Heart right ventricle (tissue), 16 donors: ENCODE measurements at regions not wholly inside any gene's neighbourhood (a gene's known extent, or its start where the extent isn't known, plus 50 kb on each side); places are given as distances from the start of the nearest gene placed in this dataset.

Experiments used
- ATAC-seq, 8 donors: fragments of 200-7000 bp; cut with Tn5 transposase; one replicate each; pipeline ENCODE4 v1.9.1; 2020; ENCODE audit warnings: mild to moderate bottlenecking in 8 of 8, moderate library complexity in 8 of 8, moderate number of reproducible peaks in 1 of 8
- DNase-seq, 2 donors: peaks; one replicate each; pipeline ENCODE4 v3.0.0-alpha.2; 2020
- H3K27ac ChIP-seq, 10 donors: fragments of 200-600 bp; sonication (generic) in 2 of 10; one replicate each; pipeline versions ENCODE4 v1.5.0 to v1.8.0; 2020 to 2022; ENCODE audit warnings: mild to moderate bottlenecking in 3 of 10
- H3K27me3 ChIP-seq, 7 donors: fragments of 200-600 bp; one replicate each; pipeline ENCODE4 v1.8.0; 2021 to 2022; ENCODE audit warnings: mild to moderate bottlenecking in 2 of 7
- H3K36me3 ChIP-seq, 9 donors: fragments of 200-600 bp; sonication (generic) in 1 of 9; one replicate each; pipeline versions ENCODE4 v1.5.0 to v1.8.0; 2020 to 2022; ENCODE audit warnings: mild to moderate bottlenecking in 2 of 9
- H3K4me1 ChIP-seq, 9 donors: fragments of 200-600 bp; sonication (generic) in 1 of 9; one replicate each; pipeline versions ENCODE4 v1.5.0 to v1.8.0; 2020 to 2022; ENCODE audit warnings: mild to moderate bottlenecking in 4 of 9
- H3K4me3 ChIP-seq, 10 donors: fragments of 200-600 bp; sonication (generic) in 2 of 10; one replicate each; pipeline versions ENCODE4 v1.5.0 to v1.8.0; 2020 to 2022; ENCODE audit warnings: mild to moderate bottlenecking in 7 of 10, moderate library complexity in 2 of 10
- H3K9me3 ChIP-seq, 11 donors: fragments of 200-600 bp in 10 of 11; sonication (generic) in 2 of 11; one replicate each; pipeline versions ENCODE4 v1.5.0 to v1.8.0; 2013 to 2022; ENCODE audit warnings: mild to moderate bottlenecking in 2 of 11, control low read depth in 1 of 11, moderate library complexity in 1 of 11
- CTCF ChIP-seq, 9 donors: fragments of 200-600 bp; sonication (generic) in 2 of 9; IDR thresholded peaks; one replicate each; pipeline versions ENCODE4 v1.5.0 to v1.8.0; 2021 to 2022; ENCODE audit warnings: antibody characterized with exemption in 9 of 9, mild to moderate bottlenecking in 5 of 9, moderate library complexity in 1 of 9
- WGBS, 2 donors: extraction: QIAGEN DNeasy Blood & Tissue Kit; methylation state at CpG; one replicate each; pipeline ENCODE4 v1.1.7; 2013; ENCODE audit warnings: inconsistent platforms in 1 of 2; 5-methylcytosine and 5-hydroxymethylcytosine counted together
- intact Hi-C, 10 donors: fragments of 100-400 bp; cut with DNase I; formaldehyde crosslinking; loops; one replicate each; pipeline versions ENCODE4 v1.11.1 to v1.14.2; 2022
- donor health status: Arrhythmogenic right ventricular cardiomyopathy.
- donor health status: ischemic (EF 13 %, LVEDD 7.1; RV severe dilation, severe dysfunction).
- donor health status: healthy with polysubstance abuse.
- donor health status: DM: no; HTN: yes; CAD: no.
- donor health status: DM: no; HTN: no; CAD: no.
- donor health status: ischemic (EF 25% LVEDD 6.9; RV normal size, moderate dysfunction).
- donor health status: ischemic (EF 25% LVEDD 5.7; RV mildly dilated, moderate dysfunction).
- donor health status: healthy.
- donor health status: DM: yes; HTN: yes; CAD: no.
- donor health status: Ischemic cardiomyopathy.
- donor health status: ischemic (EF 35%, LVEDD 5.7; RV mildly dilated, moderate dysfunction).
- donor health status: nonischemic (EF 11% LVEDD 7.7; RV severe dilation, severe dysfunction).
- donor health status: DM: yes; HTN: yes; CAD: no.
- donor health status: PGD.
- donor health status: ischemic (EF 29% LVEDD 5.4; RV normal size, mild dysfunction).
- donor health status: nonischemic (EF 23%, LVEDD 6.1; RV moderate dilation, normal function).

GRCh38 chr11:133733631-133734030 is 111.7 kb downstream of the SPATA19 start:
- ATAC-seq (no peak), DNase-seq (no peak)
- intact Hi-C loops: no loop called here
- TF ChIP-seq CTCF (IDR thresholded peaks at IDR 0.05): no peak
- no peaks in the 10 kb centered on the region for H3K36me3 ChIP-seq
- peaks cover 0 to 9% (median 3%) of the 10 kb centered on the region in 7 donors for H3K27me3 ChIP-seq
- H3K4me3 ChIP-seq: no peak overlapping the region
- 83 to 86% methylated on average over 6 of the region's 6 CpGs for WGBS, 2 donors
- no peaks in the 10 kb centered on the region for H3K4me1 ChIP-seq
- H3K9me3 ChIP-seq: peaks cover 0 to 7% (median 0%) of the 10 kb centered on the region in 11 donors
- no peak overlapping the region for H3K27ac ChIP-seq

GRCh38 chr11:133732109-133732674 is 113.1 kb downstream of the SPATA19 start:
- Histone ChIP-seq H3K4me3 (no peak overlapping the region), H3K4me1 (no peaks in the 10 kb centered on the region), H3K27me3 (peaks cover 0 to 9% (median 3%) of the 10 kb centered on the region in 7 donors), H3K27ac (no peak overlapping the region), H3K36me3 (no peaks in the 10 kb centered on the region), H3K9me3 (peaks cover 0 to 4% (median 0%) of the 10 kb centered on the region in 11 donors)
- TF ChIP-seq CTCF (IDR thresholded peaks at IDR 0.05): no peak
- intact Hi-C loops: no loop called here
- no peak for DNase-seq
- 87% methylated on average over 10 of the region's 10 CpGs for WGBS, 2 donors
- ATAC-seq: no peak

GRCh38 chr11:133727774-133728173 is 117.5 kb downstream of the SPATA19 start:
- 82 to 87% methylated on average over 8 of the region's 8 CpGs for WGBS, 2 donors
- Histone ChIP-seq H3K9me3 (no peaks in the 10 kb centered on the region), H3K4me1 (no peaks in the 10 kb centered on the region), H3K27ac (no peak overlapping the region), H3K36me3 (no peaks in the 10 kb centered on the region), H3K27me3 (peaks cover 0 to 4% (median 0%) of the 10 kb centered on the region in 7 donors), H3K4me3 (no peak overlapping the region)
- no peak for ATAC-seq
- no peak for DNase-seq
- intact Hi-C loops: no loop called here
- no peak for TF ChIP-seq CTCF (IDR thresholded peaks at IDR 0.05)

GRCh38 chr11:133726542-133726941 is 118.8 kb downstream of the SPATA19 start:
- peaks cover 0 to 4% (median 0%) of the 10 kb centered on the region in 7 donors for H3K27me3 ChIP-seq
- WGBS, 2 donors: 83 to 84% methylated on average over 2 of the region's 2 CpGs
- H3K27ac ChIP-seq: no peak overlapping the region
- no peaks in the 10 kb centered on the region for H3K36me3 ChIP-seq
- no peak for TF ChIP-seq CTCF (IDR thresholded peaks at IDR 0.05)
- no peak overlapping the region for H3K4me3 ChIP-seq
- no peak for DNase-seq
- no peak for ATAC-seq
- intact Hi-C loops: no loop called here
- H3K4me1 ChIP-seq: no peaks in the 10 kb centered on the region
- no peaks in the 10 kb centered on the region for H3K9me3 ChIP-seq
